ENCODE measurements at regions not wholly inside any gene's neighbourhood (a gene's known extent, or its start where the extent isn't known, plus 50 kb on each side); places are given as distances from the start of the nearest gene placed in this dataset.
A peak's percentile ranks its signal among the peaks of the same experiment; 100 is the strongest.

- DNase-seq (ENCODE audit: low spot score): no peak
- H3K4me2 ChIP-seq: peak overlapping the region; percentile 50
These were observed 179.6 kb downstream of the FAM124B start for GRCh38 chr2:224222291-224222690.

DNA sequence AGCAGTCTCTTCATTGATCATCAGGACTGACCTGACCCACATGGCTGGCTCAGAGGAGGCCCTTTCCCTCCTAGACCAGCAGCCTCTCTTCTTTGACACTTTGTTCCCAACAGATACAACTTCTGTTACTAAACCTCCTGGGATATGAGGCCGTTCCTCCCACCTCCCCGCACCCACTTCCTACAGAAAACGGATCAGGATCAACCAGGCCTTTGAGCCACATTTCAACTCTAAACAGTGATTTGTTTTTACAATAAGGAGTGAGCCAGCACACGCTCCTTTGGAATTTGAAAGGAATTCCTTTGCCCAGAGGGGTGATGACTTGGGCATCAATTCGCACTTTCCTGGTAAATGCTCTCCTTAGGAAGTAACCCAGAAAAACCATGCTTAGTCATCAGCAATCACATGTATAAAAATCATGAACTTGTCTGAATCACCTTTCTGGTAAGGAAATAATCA, 180.4 kb downstream of the FAM124B start:
- no peak overlapping the region for H3K27ac Mint-ChIP-seq
- Histone ChIP-seq H3K27me3 (no peaks in the 10 kb centered on the region), H3K4me3 (no peak overlapping the region), H3K9me3 (ENCODE audit: low read depth) (no peaks in the 10 kb centered on the region), H2AFZ (replicated peaks) (peak overlapping the region; percentile 2), H4K20me1 (ENCODE audit: low read depth) (no peaks in the 10 kb centered on the region), H3F3A (ENCODE audit: low read depth) (peaks cover 4% of the 10 kb centered on the region), H3K79me2 (ENCODE audit: low read depth) (no peaks in the 10 kb centered on the region), H3K4me2 (peak overlapping the region; percentile 9), H3K27ac (no peak overlapping the region), H3K36me3 (no peaks in the 10 kb centered on the region), H3K9ac (no peak overlapping the region), H3K4me1 (peaks cover 16% of the 10 kb centered on the region)
- DNase-seq (ENCODE audit: low spot score): peak; percentile 52
- H3K36me3 Mint-ChIP-seq: no peaks in the 10 kb centered on the region
- H3K9me3 Mint-ChIP-seq: no peaks in the 10 kb centered on the region
- TF ChIP-seq, protein P1, sequence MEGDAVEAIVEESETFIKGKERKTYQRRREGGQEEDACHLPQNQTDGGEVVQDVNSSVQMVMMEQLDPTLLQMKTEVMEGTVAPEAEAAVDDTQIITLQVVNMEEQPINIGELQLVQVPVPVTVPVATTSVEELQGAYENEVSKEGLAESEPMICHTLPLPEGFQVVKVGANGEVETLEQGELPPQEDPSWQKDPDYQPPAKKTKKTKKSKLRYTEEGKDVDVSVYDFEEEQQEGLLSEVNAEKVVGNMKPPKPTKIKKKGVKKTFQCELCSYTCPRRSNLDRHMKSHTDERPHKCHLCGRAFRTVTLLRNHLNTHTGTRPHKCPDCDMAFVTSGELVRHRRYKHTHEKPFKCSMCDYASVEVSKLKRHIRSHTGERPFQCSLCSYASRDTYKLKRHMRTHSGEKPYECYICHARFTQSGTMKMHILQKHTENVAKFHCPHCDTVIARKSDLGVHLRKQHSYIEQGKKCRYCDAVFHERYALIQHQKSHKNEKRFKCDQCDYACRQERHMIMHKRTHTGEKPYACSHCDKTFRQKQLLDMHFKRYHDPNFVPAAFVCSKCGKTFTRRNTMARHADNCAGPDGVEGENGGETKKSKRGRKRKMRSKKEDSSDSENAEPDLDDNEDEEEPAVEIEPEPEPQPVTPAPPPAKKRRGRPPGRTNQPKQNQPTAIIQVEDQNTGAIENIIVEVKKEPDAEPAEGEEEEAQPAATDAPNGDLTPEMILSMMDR (IDR thresholded peaks at IDR 0.05): no peak
- TF ChIP-seq EZH2 (IDR thresholded peaks at IDR 0.05) (no peak), EZH2phosphoT487 (IDR thresholded peaks at IDR 0.05) (no peak)
- H3K27me3 Mint-ChIP-seq (ENCODE audit: insufficient read depth, low read depth): no peaks in the 10 kb centered on the region
- no peak overlapping the region for H3K4me3 Mint-ChIP-seq
- peaks cover 5% of the 10 kb centered on the region for H3K4me1 Mint-ChIP-seq

More at GRCh38 chr2:224222291-224222690, 179.6 kb downstream of the FAM124B start:
- Histone ChIP-seq H3K36me3 (no peaks in the 10 kb centered on the region), H4K20me1 (ENCODE audit: low read depth) (no peaks in the 10 kb centered on the region), H3K4me1 (peaks cover 16% of the 10 kb centered on the region), H3K4me3 (no peak overlapping the region), H2AFZ (replicated peaks) (peak overlapping the region; percentile 98), H3K9me3 (ENCODE audit: low read depth) (no peaks in the 10 kb centered on the region), H3K9ac (no peak overlapping the region), H3K27me3 (no peaks in the 10 kb centered on the region), H3K27ac (no peak overlapping the region), H3F3A (ENCODE audit: low read depth) (peaks cover 4% of the 10 kb centered on the region), H3K79me2 (ENCODE audit: low read depth) (no peaks in the 10 kb centered on the region)
- Mint-ChIP-seq H3K27ac (no peak overlapping the region), H3K4me3 (no peak overlapping the region), H3K27me3 (ENCODE audit: insufficient read depth, low read depth) (no peaks in the 10 kb centered on the region), H3K9me3 (no peaks in the 10 kb centered on the region), H3K4me1 (peaks cover 5% of the 10 kb centered on the region), H3K36me3 (no peaks in the 10 kb centered on the region)
- TF ChIP-seq, protein P1 (IDR thresholded peaks at IDR 0.05): no peak
- no peak for TF ChIP-seq EZH2 (IDR thresholded peaks at IDR 0.05)
- no peak for TF ChIP-seq EZH2phosphoT487 (IDR thresholded peaks at IDR 0.05)

- H3K27me3 ChIP-seq: no peaks in the 10 kb centered on the region
- peaks cover 4% of the 10 kb centered on the region for H3F3A ChIP-seq (ENCODE audit: low read depth)
- H3K4me3 Mint-ChIP-seq: no peak overlapping the region
- no peak overlapping the region for H3K4me2 ChIP-seq
- H3K27me3 Mint-ChIP-seq (ENCODE audit: insufficient read depth, low read depth): no peaks in the 10 kb centered on the region
- no peaks in the 10 kb centered on the region for H3K36me3 ChIP-seq
- no peaks in the 10 kb centered on the region for H3K9me3 Mint-ChIP-seq
- H3K36me3 Mint-ChIP-seq: no peaks in the 10 kb centered on the region
- H3K9ac ChIP-seq: no peak overlapping the region
- H3K9me3 ChIP-seq (ENCODE audit: low read depth): no peaks in the 10 kb centered on the region
- no peaks in the 10 kb centered on the region for H4K20me1 ChIP-seq (ENCODE audit: low read depth)
- H3K4me1 Mint-ChIP-seq: peaks cover 7% of the 10 kb centered on the region
- peak overlapping the region; percentile 2 for H2AFZ ChIP-seq (replicated peaks)
- TF ChIP-seq, protein P1 (IDR thresholded peaks at IDR 0.05): no peak
- no peak for TF ChIP-seq EZH2 (IDR thresholded peaks at IDR 0.05)
- TF ChIP-seq EZH2phosphoT487 (IDR thresholded peaks at IDR 0.05): no peak
- peaks cover 16% of the 10 kb centered on the region for H3K4me1 ChIP-seq
- H3K4me3 ChIP-seq: no peak overlapping the region
- no peak overlapping the region for H3K27ac ChIP-seq
- no peak for DNase-seq (ENCODE audit: low spot score)
- H3K79me2 ChIP-seq (ENCODE audit: low read depth): no peaks in the 10 kb centered on the region
- no peak overlapping the region for H3K27ac Mint-ChIP-seq
These were observed 181.2 kb downstream of the FAM124B start for GRCh38 chr2:224220586-224221255.
